Ovary (tissue), 7 donors: ENCODE measurements at regions not wholly inside any gene's neighbourhood (a gene's known extent, or its start where the extent isn't known, plus 50 kb on each side); places are given as distances from the start of the nearest gene placed in this dataset.

Experiments
- DNase-seq, 5 donors: peaks; one replicate each; pipeline ENCODE4 v3.0.0-alpha.2; 2019 to 2020
- H3K27ac ChIP-seq, 2 donors: fragments of 200-600 bp; one replicate each; pipeline versions ENCODE4 v1.5.1 to v1.8.0; 2019 to 2022
- H3K27me3 ChIP-seq: fragments of 200-600 bp; one replicate; pipeline ENCODE4 v1.8.0; 2022
- H3K36me3 ChIP-seq: fragments of 200-600 bp; sonication (generic); one replicate; pipeline ENCODE4 v1.5.1; 2019
- H3K4me1 ChIP-seq: one replicate; pipeline ENCODE4 v1.8.1; 2013; ENCODE audit warnings: mild to moderate bottlenecking, moderate library complexity; ENCODE audit not compliant: insufficient read depth
- H3K4me3 ChIP-seq: fragments of 200-600 bp; sonication (generic); one replicate; pipeline ENCODE4 v1.5.1; 2017
- H3K9me3 ChIP-seq, 2 donors: fragments of 200-600 bp in 1 of 2; sonication (generic) in 1 of 2; one replicate each; pipeline versions ENCODE4 v1.5.1 to v1.8.1; 2013 to 2019; ENCODE audit warnings: mild to moderate bottlenecking in 1 of 2, moderate library complexity in 1 of 2
- EP300 ChIP-seq: sonication (generic); formaldehyde crosslinking; IDR thresholded peaks from one replicate; pipeline ENCODE4 v1.6.1; 2017; ENCODE audit warnings: antibody characterized with exemption
- POLR2A ChIP-seq: fragments of 450-650 bp; IDR thresholded peaks from one replicate; pipeline ENCODE4 v1.6.1; 2017; ENCODE audit warnings: antibody characterized with exemption, mild to moderate bottlenecking, moderate library complexity
- WGBS, 3 donors: extraction: QIAGEN DNeasy Blood & Tissue Kit in 1 of 3; methylation state at CpG; one replicate each; pipeline versions ENCODE4 v1.1.5 to v1.1.7; 2013 to 2017; 5-methylcytosine and 5-hydroxymethylcytosine counted together
- intact Hi-C, 4 donors: fragments of 100-400 bp; cut with DNase I; formaldehyde crosslinking; loops; one replicate each; pipeline versions ENCODE4 v1.11.0 to v1.15.1; 2022 to 2023
- TF ChIP-seq, protein P1 (sequence below), 3 donors: fragments of 450-650 bp in 2 of 3; fragments of 200-600 bp in 1 of 3; IDR thresholded peaks; one replicate each; pipeline versions ENCODE4 v1.5.1 to v1.8.0; 2016 to 2022; ENCODE audit warnings: antibody characterized with exemption in 3 of 3, mild to moderate bottlenecking in 1 of 3
- donor health status: DM: no; HTN: no; CAD: no; lungs with moderate emphysema.
- donor health status: DM: no; HTN: no; CAD: no.
- donor health status: Bipolar disorder and iron deficiency.
- donor health status: DM: no; HTN: no; CAD: no.
- donor health status: DM: yes; HTN: yes; CAD: no.

DNA sequence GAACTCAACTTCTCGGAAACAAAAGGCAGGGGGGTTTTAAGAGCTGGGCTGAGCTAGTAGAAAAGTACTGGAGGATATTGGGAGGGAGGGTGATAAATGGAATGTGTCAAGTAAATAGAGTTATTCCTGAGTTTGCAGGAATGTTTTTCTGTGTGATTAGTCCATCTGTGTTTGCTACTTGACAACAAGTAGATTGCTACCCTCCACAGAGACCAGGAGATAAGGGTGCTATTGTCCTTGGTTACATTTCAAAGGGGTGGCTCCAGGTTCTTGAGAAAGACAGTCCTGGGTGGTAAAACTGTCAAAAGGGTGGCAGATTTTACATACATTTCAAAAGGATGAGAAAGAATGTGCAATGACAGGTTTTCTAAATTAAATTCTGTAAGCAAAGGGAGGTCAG lies 181.2 kb upstream of the PPP3CA start:
- DNase-seq = no peak
- Histone ChIP-seq H3K27me3 (no peaks in the 10 kb centered on the region), H3K36me3 (no peaks in the 10 kb centered on the region), H3K9me3 (peaks cover 0 to 3% of the 10 kb centered on the region in 2 donors), H3K4me1 (no peaks in the 10 kb centered on the region), H3K4me3 (no peak overlapping the region), H3K27ac (no peak overlapping the region)
- TF ChIP-seq POLR2A = no peak
- no peak for TF ChIP-seq EP300
- TF ChIP-seq, protein P1, sequence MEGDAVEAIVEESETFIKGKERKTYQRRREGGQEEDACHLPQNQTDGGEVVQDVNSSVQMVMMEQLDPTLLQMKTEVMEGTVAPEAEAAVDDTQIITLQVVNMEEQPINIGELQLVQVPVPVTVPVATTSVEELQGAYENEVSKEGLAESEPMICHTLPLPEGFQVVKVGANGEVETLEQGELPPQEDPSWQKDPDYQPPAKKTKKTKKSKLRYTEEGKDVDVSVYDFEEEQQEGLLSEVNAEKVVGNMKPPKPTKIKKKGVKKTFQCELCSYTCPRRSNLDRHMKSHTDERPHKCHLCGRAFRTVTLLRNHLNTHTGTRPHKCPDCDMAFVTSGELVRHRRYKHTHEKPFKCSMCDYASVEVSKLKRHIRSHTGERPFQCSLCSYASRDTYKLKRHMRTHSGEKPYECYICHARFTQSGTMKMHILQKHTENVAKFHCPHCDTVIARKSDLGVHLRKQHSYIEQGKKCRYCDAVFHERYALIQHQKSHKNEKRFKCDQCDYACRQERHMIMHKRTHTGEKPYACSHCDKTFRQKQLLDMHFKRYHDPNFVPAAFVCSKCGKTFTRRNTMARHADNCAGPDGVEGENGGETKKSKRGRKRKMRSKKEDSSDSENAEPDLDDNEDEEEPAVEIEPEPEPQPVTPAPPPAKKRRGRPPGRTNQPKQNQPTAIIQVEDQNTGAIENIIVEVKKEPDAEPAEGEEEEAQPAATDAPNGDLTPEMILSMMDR (IDR thresholded peaks at IDR 0.05) = no peak
- 75 to 84% (median 82%) methylated on average over 1 of the region's 1 CpG for WGBS, 3 donors
- intact Hi-C loops = no loop called here

DNA sequence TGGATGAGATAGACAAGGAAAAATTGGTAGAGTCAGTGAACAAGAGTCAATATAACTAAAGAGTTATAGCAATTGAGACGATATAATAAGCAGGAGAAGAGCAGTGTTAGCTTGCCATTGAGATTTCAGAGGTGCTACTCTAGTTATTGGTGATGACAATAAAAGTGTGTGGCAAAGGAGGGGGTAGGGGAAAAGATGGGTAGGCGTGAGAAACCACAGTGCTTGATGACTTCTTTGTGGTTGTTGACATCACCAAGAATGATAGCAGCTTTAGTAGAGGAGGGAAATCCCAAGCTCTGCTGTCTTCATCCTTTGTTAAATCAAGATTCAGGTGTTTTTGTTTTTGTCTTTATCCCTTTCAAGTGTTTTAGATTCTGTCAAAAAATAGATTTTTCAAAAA lies 179.9 kb upstream of the PPP3CA start:
- H3K9me3 ChIP-seq = peaks cover 0 to 3% of the 10 kb centered on the region in 2 donors
- H3K4me1 ChIP-seq = no peaks in the 10 kb centered on the region
- H3K4me3 ChIP-seq = no peak overlapping the region
- no peak for DNase-seq
- intact Hi-C loops = no loop called here
- TF ChIP-seq, protein P1 (IDR thresholded peaks at IDR 0.05) = no peak
- TF ChIP-seq POLR2A = no peak
- no peak for TF ChIP-seq EP300
- H3K27me3 ChIP-seq = no peaks in the 10 kb centered on the region
- H3K27ac ChIP-seq = no peak overlapping the region
- WGBS, 3 donors = 57 to 72% (median 62%) methylated on average over 2 of the region's 2 CpGs
- no peaks in the 10 kb centered on the region for H3K36me3 ChIP-seq

DNA sequence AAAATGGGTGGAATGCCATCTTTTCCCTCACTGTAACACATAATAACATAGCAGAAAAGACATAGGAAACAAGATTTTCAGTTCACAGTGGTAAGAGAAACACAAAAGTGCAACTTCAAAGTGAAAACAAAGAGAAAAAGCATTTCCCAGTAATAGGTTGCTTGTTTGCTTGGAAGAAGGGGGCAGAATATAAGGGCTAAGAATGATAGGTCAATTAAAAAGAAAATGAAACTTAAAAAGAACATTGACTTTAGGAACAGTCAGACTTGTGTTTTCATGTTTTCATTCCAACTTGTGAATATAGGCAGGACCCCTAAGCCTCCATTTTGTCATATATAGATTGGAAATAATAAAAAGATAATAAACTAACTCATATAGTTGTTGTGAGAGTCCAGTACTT lies 168.2 kb upstream of the PPP3CA start:
- Histone ChIP-seq H3K4me1 (no peaks in the 10 kb centered on the region), H3K9me3 (no peaks in the 10 kb centered on the region), H3K4me3 (no peak overlapping the region), H3K36me3 (no peaks in the 10 kb centered on the region), H3K27me3 (no peaks in the 10 kb centered on the region), H3K27ac (no peak overlapping the region)
- intact Hi-C loops = no loop called here
- no peak for DNase-seq
- TF ChIP-seq, protein P1 (IDR thresholded peaks at IDR 0.05) = no peak
- TF ChIP-seq EP300 = no peak
- no peak for TF ChIP-seq POLR2A

DNA sequence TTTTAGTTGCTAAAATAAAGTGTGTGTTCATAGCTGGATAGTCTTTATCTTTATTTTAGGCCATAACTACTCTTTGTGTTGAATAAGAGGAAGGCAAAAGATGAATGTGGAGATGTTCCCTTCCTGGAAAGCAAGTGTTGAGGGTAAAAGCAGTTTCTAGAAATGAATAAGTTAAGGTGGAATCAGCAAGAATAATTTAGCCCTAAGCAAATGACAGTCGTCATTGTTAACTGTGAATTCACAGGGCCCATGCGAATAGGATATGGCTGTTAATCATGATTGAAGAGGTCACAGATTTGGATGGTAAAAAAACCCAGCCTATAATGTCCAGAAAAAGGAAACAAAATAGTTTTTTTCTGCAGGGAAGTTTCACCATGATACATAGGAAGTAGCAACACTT lies 167.8 kb upstream of the PPP3CA start:
- WGBS, 3 donors = 86 to 95% (median 93%) methylated on average over 2 of the region's 2 CpGs
- intact Hi-C loops = no loop called here

More for the DNA sequence above, 167.8 kb upstream of the PPP3CA start:
- Histone ChIP-seq H3K27me3 (no peaks in the 10 kb centered on the region), H3K4me1 (no peaks in the 10 kb centered on the region), H3K27ac (no peak overlapping the region), H3K9me3 (no peaks in the 10 kb centered on the region), H3K4me3 (no peak overlapping the region), H3K36me3 (no peaks in the 10 kb centered on the region)
- TF ChIP-seq, protein P1 (IDR thresholded peaks at IDR 0.05) = no peak
- TF ChIP-seq EP300 (no peak), POLR2A (no peak)
- no peak for DNase-seq
